ENCODE measurements at regions not wholly inside any gene's neighbourhood (a gene's known extent, or its start where the extent isn't known, plus 50 kb on each side); places are given as distances from the start of the nearest gene placed in this dataset.

DNA sequence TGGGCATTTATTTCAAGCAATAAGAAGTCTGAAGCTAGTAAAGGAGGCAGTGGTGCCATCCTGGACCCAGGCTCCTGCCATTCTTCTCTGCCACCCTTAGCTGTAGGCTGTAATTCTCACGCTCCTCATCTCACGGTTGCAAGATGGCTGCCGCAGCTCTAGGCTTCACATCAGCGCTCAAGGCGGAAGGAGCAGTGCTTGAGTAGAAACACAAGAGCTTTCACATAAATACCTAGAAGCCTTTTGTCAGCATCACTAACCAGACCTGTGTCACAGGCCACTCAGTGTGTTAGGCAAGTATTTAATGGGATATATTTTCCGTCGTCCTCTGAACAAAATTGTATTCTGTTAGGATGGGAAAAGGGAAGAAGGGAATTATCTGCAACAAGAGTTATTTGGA, 118.9 kb upstream of the KLF14 start:
- TF ChIP-seq CTCF (IDR thresholded peaks at IDR 0.05) = no peak
- no peak for TF ChIP-seq EP300 (IDR thresholded peaks at IDR 0.05)

Data from tibial nerve (tissue), 4 donors.